ENCODE measurements at regions not wholly inside any gene's neighbourhood (a gene's known extent, or its start where the extent isn't known, plus 50 kb on each side); places are given as distances from the start of the nearest gene placed in this dataset.

DNA sequence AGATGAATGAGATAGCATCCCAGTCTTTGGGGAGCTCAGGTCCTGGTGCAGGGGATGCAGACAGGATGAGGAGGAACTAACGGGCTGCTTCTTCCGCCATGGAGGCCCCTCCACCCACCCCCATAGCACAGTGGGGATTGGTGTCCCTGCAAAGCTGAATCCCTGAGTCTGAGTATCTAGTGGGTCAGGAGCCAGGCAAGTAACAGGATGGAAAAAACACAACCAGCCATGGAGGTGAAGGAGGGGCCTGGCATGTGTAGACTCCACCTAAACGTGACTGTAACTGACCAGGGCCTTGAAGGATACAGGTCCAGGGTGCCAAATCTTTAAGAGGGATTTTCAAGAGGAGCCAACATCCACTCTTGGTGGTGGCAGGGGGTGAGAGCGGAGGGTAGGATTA is 327.8 kb upstream of the MSX2 start:
- no peaks in the 10 kb centered on the region for H4K20me1 ChIP-seq (replicated peaks in 1 of 2; ENCODE audit: control insufficient read depth in 1 of 2, insufficient read depth in 2 of 2, low read length in 2 of 2)
- H3K4ac ChIP-seq (replicated peaks; ENCODE audit: insufficient read length, low read depth, low read length) = no peak overlapping the region
- no peak overlapping the region for H3K18ac ChIP-seq (ENCODE audit: extremely low read depth, low read length)
- H2BK15ac ChIP-seq (ENCODE audit: low read length) = no peak overlapping the region
- H3K36me3 ChIP-seq (ENCODE audit: control insufficient read depth in 2 of 4, insufficient read depth in 4 of 4, low read length in 3 of 4) = no peaks in the 10 kb centered on the region
- H3K4me2 ChIP-seq (ENCODE audit: insufficient read depth in 1 of 2, low read depth in 2 of 2, low read length in 2 of 2) = no peak overlapping the region
- TF ChIP-seq, protein P1, sequence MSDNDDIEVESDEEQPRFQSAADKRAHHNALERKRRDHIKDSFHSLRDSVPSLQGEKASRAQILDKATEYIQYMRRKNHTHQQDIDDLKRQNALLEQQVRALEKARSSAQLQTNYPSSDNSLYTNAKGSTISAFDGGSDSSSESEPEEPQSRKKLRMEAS (IDR thresholded peaks at IDR 0.05) = no peak
- TF ChIP-seq TCF12 (IDR thresholded peaks at IDR 0.05; ENCODE audit: low read depth, low read length) = no peak
- TF ChIP-seq SP1 (IDR thresholded peaks at IDR 0.05; ENCODE audit: low read depth, low read length) = no peak
- TF ChIP-seq HDAC6 (IDR thresholded peaks at IDR 0.05; ENCODE audit: low read depth, low read length) = no peak
- TF ChIP-seq KDM4A (IDR thresholded peaks at IDR 0.05; ENCODE audit: low read depth, low read length, severe bottlenecking) = no peak
- no peak overlapping the region for H3K27ac ChIP-seq (ENCODE audit: low read depth, low read length)
- H2AFZ ChIP-seq (ENCODE audit: low read length) = no peak overlapping the region
- no peak overlapping the region for H2AK5ac ChIP-seq (ENCODE audit: low read depth, low read length)
- no peaks in the 10 kb centered on the region for H3K79me2 ChIP-seq (ENCODE audit: control insufficient read depth in 1 of 2, insufficient read depth in 2 of 2, low read length in 2 of 2)
- H2BK120ac ChIP-seq (replicated peaks; ENCODE audit: low read depth, low read length) = no peak overlapping the region
- no peak overlapping the region for H4K91ac ChIP-seq (replicated peaks; ENCODE audit: insufficient read length, low read length)
- no peak for DNase-seq (ENCODE audit: low read depth in 1 of 2, low spot score in 2 of 2)
- H3K4me1 ChIP-seq (replicated peaks in 1 of 4; ENCODE audit: control insufficient read depth in 3 of 4, insufficient read depth in 4 of 4, low read length in 3 of 4) = no peaks in the 10 kb centered on the region
- H3K14ac ChIP-seq (ENCODE audit: insufficient read length) = no peak overlapping the region
- H3K9ac ChIP-seq (replicated peaks in 1 of 4; ENCODE audit: extremely low read depth in 1 of 4, low read depth in 3 of 4, low read length in 3 of 4) = no peak overlapping the region
- no peak overlapping the region for H4K8ac ChIP-seq (ENCODE audit: extremely low read depth, insufficient read depth, low read length)
- ChIA-PET POLR2A (ENCODE audit: partially characterized antibody) (no interaction called here), CTCF (ENCODE audit: partially characterized antibody) (no interaction called here)
- H2BK5ac ChIP-seq (ENCODE audit: low read depth, low read length) = no peak overlapping the region
- H4K5ac ChIP-seq (ENCODE audit: insufficient read length, low read depth, low read length) = no peak overlapping the region
- FAIRE-seq = no peak
- no peak overlapping the region for H3K56ac ChIP-seq (replicated peaks; ENCODE audit: insufficient read length, low read depth, low read length)
- no peak overlapping the region for H2BK20ac ChIP-seq (ENCODE audit: low read length)
- H3K4me3 ChIP-seq (ENCODE audit: extremely low read depth in 1 of 4, insufficient read depth in 2 of 4, low read depth in 3 of 4, low read length in 4 of 4) = no peak overlapping the region
- WGBS, 2 experiments (ENCODE audit: extremely low coverage in 1 of 2, insufficient coverage in 1 of 2, insufficient read length in 1 of 2, insufficient replicate concordance in 2 of 2, low coverage in 1 of 2, low lambda C conversion rate in 2 of 2, missing lambda C conversion rate in 1 of 2) = 70% methylated on average over 4 of the region's 4 CpGs; no CpG with 5 or more reads in 1 of the 2 experiments
- H3K27me3 ChIP-seq (replicated peaks in 1 of 4; ENCODE audit: control insufficient read depth in 3 of 4, extremely low read depth in 1 of 4, insufficient read depth in 3 of 4, low read length in 3 of 4) = no peaks in the 10 kb centered on the region
- no peaks in the 10 kb centered on the region for H3K9me3 ChIP-seq (ENCODE audit: insufficient read depth in 2 of 2, low read depth in 1 of 2, low read length in 1 of 2)
- H3K79me1 ChIP-seq (ENCODE audit: low read depth, low read length) = no peaks in the 10 kb centered on the region
- no peak overlapping the region for H3K23ac ChIP-seq (ENCODE audit: insufficient read length)
- H2BK12ac ChIP-seq (ENCODE audit: low read depth, low read length) = no peak overlapping the region
- H3K23me2 ChIP-seq (ENCODE audit: low read depth, low read length) = no peaks in the 10 kb centered on the region
